MCF 10A (cell line): ENCODE measurements at regions not wholly inside any gene's neighbourhood (a gene's known extent, or its start where the extent isn't known, plus 50 kb on each side); places are given as distances from the start of the nearest gene placed in this dataset.

Experiments
- BruUV-seq: library from RNA; stranded (reverse); fragments of 400-500 nt; replicated peaks from 2 replicates; lab custom pipeline; 2021; lab: Mats Ljungman, UMichigan
- CTCF ChIA-PET: fragments of 300-600 bp; sonication (Branson Sonifier 250); formaldehyde crosslinking; extraction: SDS; loops from one replicate; lab custom pipeline; 2021; ENCODE audit warnings: antibody characterized with exemption, inconsistent platforms; lab: Yijun Ruan, JAX
- POLR2A ChIA-PET: fragments of 300-600, 350-650 bp; sonication (Branson Sonifier 250); formaldehyde crosslinking; extraction: SDS; loops from one replicate; lab custom pipeline; 2020; ENCODE audit warnings: antibody characterized with exemption, inconsistent platforms; lab: Yijun Ruan, JAX
- DNase-seq: peaks from one replicate; pipeline ENCODE4 v3.0.0-alpha.2; 2018; ENCODE audit not compliant: unreplicated experiment
- H3K27ac Mint-ChIP-seq: one replicate; pipeline ENCODE4 v1.8.0; 2022; ENCODE audit warnings: mild to moderate bottlenecking, low read depth, mixed read lengths; ENCODE audit not compliant: unreplicated experiment
- H3K27me3 Mint-ChIP-seq: one replicate; pipeline ENCODE4 v1.8.0; 2022; ENCODE audit warnings: mixed read lengths; ENCODE audit not compliant: insufficient read depth, unreplicated experiment
- H3K36me3 Mint-ChIP-seq: one replicate; pipeline ENCODE4 v1.8.0; 2022; ENCODE audit warnings: mild to moderate bottlenecking, moderate library complexity, mixed read lengths; ENCODE audit not compliant: insufficient read depth, unreplicated experiment
- H3K4me1 Mint-ChIP-seq: one replicate; pipeline ENCODE4 v1.8.0; 2022; ENCODE audit warnings: mixed read lengths; ENCODE audit not compliant: insufficient read depth, unreplicated experiment
- H3K4me3 Mint-ChIP-seq: one replicate; pipeline ENCODE4 v1.8.0; 2022; ENCODE audit warnings: mild to moderate bottlenecking, moderate library complexity, mixed read lengths; ENCODE audit not compliant: unreplicated experiment
- H3K9me3 Mint-ChIP-seq: one replicate; pipeline ENCODE4 v1.8.0; 2022; ENCODE audit warnings: mixed read lengths; ENCODE audit not compliant: unreplicated experiment
- intact Hi-C: fragments of 100-400 bp; cut with micrococcal nuclease; formaldehyde crosslinking; loops from 2 replicates; pipeline ENCODE4 v1.14.1; 2022
- TF ChIP-seq, protein P1 (sequence below): fragments of 200-600 bp; IDR thresholded peaks from one replicate; pipeline ENCODE4 v1.8.0; 2022; ENCODE audit warnings: antibody characterized with exemption, mild to moderate bottlenecking; ENCODE audit not compliant: unreplicated experiment

DNA sequence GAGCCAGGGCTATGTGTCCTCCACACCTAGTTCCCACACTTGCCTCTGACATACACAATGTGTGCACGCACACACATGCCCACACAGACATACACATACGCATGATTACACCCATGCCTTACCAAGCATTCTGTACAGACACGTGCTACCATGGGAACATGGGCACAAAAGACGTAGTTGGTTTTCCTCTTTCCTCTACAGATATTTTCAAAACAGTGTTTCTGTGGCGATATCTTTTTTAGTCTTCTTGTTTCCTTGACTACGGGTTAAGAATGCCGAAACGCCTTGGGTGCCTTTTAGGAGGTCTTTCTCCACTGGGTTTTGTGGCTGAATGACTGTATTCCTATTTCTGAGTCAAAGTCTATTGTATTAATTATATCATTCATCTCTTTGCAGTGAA is 75.5 kb upstream of the SPTBN1 start:
- TF ChIP-seq, protein P1, sequence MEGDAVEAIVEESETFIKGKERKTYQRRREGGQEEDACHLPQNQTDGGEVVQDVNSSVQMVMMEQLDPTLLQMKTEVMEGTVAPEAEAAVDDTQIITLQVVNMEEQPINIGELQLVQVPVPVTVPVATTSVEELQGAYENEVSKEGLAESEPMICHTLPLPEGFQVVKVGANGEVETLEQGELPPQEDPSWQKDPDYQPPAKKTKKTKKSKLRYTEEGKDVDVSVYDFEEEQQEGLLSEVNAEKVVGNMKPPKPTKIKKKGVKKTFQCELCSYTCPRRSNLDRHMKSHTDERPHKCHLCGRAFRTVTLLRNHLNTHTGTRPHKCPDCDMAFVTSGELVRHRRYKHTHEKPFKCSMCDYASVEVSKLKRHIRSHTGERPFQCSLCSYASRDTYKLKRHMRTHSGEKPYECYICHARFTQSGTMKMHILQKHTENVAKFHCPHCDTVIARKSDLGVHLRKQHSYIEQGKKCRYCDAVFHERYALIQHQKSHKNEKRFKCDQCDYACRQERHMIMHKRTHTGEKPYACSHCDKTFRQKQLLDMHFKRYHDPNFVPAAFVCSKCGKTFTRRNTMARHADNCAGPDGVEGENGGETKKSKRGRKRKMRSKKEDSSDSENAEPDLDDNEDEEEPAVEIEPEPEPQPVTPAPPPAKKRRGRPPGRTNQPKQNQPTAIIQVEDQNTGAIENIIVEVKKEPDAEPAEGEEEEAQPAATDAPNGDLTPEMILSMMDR, result no peak
- no peaks in the 10 kb centered on the region for H3K4me1 Mint-ChIP-seq
- no peaks in the 10 kb centered on the region for H3K9me3 Mint-ChIP-seq
- POLR2A ChIA-PET, result no interaction called here
- no peak overlapping the region for H3K4me3 Mint-ChIP-seq
- no peaks in the 10 kb centered on the region for H3K36me3 Mint-ChIP-seq
- no peak for DNase-seq
- H3K27me3 Mint-ChIP-seq, result peaks cover 11% of the 10 kb centered on the region
- intact Hi-C loops, result no loop called here
- no TSS peak for BruUV-seq
- CTCF ChIA-PET, result no interaction called here
- no peak overlapping the region for H3K27ac Mint-ChIP-seq

DNA sequence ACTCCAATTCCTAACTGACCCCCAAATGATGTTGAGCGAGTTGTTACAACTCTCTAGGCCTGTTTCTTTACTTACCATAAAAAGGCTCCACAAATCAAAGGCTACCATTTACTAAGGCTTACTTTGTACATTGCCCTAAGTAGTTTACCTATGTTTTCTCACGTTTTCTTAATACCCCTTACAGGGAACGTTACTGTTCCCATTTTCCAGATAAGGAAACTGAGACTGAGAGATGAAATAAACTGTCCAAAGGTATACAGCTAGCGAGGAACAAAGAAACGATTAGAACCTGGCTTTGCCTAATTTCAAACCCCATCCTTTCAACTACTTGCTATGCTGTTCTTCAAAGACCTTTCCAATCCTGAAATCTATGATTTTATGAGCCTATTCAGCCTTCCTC is 74.8 kb upstream of the SPTBN1 start:
- H3K4me3 Mint-ChIP-seq, result no peak overlapping the region
- intact Hi-C loops, result no loop called here
- H3K27me3 Mint-ChIP-seq, result peaks cover 7% of the 10 kb centered on the region
- TF ChIP-seq, protein P1, result no peak
- no peaks in the 10 kb centered on the region for H3K36me3 Mint-ChIP-seq
- ChIA-PET POLR2A (no interaction called here), CTCF (no interaction called here)
- no peak overlapping the region for H3K27ac Mint-ChIP-seq
- no TSS peak for BruUV-seq
- no peak for DNase-seq
- H3K4me1 Mint-ChIP-seq, result no peaks in the 10 kb centered on the region
- H3K9me3 Mint-ChIP-seq, result no peaks in the 10 kb centered on the region

DNA sequence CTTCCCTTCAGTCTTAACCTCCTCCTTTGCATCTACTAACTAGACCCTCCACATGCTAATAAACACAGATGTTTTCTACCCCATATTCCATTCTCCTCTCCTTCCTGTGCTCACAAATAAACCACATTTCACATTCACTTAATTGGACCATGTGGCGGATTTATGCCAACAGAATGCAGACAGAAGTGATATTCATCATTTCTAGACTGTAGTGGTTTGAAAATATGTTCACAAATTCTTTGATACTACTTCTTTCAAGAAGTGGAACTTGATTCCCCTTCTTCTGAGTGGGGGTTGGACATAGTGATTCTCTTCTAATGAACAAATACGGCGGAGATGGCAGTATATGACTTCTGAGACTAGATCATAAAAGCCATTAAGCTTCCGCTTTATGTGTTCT is 73.5 kb upstream of the SPTBN1 start:
- Mint-ChIP-seq H3K9me3 (no peaks in the 10 kb centered on the region), H3K27ac (no peak overlapping the region), H3K4me3 (no peak overlapping the region), H3K4me1 (no peaks in the 10 kb centered on the region), H3K36me3 (no peaks in the 10 kb centered on the region), H3K27me3 (no peaks in the 10 kb centered on the region)
- intact Hi-C loops, result no loop called here
- TF ChIP-seq, protein P1, result no peak
- POLR2A ChIA-PET, result no interaction called here
- no peak for DNase-seq
- BruUV-seq, result no TSS peak
- CTCF ChIA-PET, result interaction anchor here (0.8 kb wide), 1 partner anchor 25 kb away, joined by 4 read pairs; no protein-coding TSS in a partner anchor

DNA sequence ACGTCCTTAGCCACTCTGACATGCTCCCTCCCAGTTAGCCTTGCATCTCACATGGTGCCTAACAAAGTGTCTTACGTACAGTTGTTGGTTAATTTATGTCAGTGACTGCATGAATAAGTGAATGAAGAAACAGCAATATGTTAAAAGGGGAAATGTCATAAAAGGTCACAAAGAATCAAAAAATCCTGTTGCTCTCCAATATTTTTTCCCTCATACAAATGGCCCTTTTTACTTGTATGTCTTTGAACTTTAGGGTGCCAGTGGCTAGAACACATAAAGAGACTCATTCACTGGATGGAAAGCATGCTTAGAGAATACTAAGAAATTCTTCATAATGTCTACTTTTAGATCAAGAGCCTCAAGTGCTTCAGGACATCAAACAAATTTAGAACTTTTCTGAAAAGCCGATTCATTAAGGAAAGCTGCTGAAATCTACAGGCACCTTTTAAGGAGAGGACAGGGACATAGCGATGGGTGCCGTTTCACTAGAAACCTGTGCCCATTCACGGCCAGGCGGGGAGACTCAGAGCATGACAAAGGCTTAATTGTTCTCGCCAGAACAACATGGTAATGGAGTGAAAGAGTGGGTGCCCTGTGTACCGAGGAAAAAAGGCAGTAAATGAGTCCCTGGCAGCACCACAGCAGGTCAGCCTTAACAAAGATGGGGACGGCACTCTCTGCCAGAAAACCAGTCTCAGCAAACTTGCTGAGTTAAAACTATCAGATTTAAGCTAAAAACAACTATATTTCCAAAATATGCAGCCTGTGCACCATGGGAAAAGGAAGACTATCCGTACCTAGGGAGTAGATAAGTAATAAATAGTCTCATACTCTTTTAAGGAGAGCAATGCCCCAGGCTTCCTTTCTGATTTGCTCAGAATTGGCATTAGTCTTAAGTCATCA is 71.6 kb upstream of the SPTBN1 start:
- ChIA-PET CTCF (interaction anchor here (0.6 kb wide), 1 partner anchor 129 kb away, joined by 3 read pairs; no protein-coding TSS in a partner anchor), POLR2A (no interaction called here)
- TF ChIP-seq, protein P1, result no peak
- no peak overlapping the region for H3K27ac Mint-ChIP-seq
- no peak overlapping the region for H3K4me3 Mint-ChIP-seq
- no peaks in the 10 kb centered on the region for H3K9me3 Mint-ChIP-seq
- intact Hi-C loops, result no loop called here
- no peaks in the 10 kb centered on the region for H3K4me1 Mint-ChIP-seq
- DNase-seq, result no peak
- BruUV-seq, result no TSS peak
- H3K27me3 Mint-ChIP-seq, result no peaks in the 10 kb centered on the region
- no peaks in the 10 kb centered on the region for H3K36me3 Mint-ChIP-seq
